GM12878 (cell line): ENCODE measurements at regions not wholly inside any gene's neighbourhood (a gene's known extent, or its start where the extent isn't known, plus 50 kb on each side); places are given as distances from the start of the nearest gene placed in this dataset.

Source experiments
- ATAC-seq: fragments of 200-7000 bp; cut with Tn5 transposase; 3 replicates; pipeline ENCODE4 v1.9.1; 2020; ENCODE audit warnings: mild to moderate bottlenecking, moderate library complexity
- BruUV-seq: library from RNA; stranded (reverse); fragments of 400-500 nt; replicated peaks from 2 replicates; lab custom pipeline; 2021; lab: Mats Ljungman, UMichigan
- CTCF ChIA-PET: fragments of 300-600 bp; sonication (Branson Sonifier 250); formaldehyde crosslinking; extraction: SDS; loops from one replicate; lab custom pipeline; 2021; ENCODE audit warnings: inconsistent platforms; lab: Yijun Ruan, JAX
- POLR2A ChIA-PET: fragments of 350-600 bp; formaldehyde crosslinking; extraction: SDS; loops from one replicate; lab custom pipeline; 2021; ENCODE audit warnings: inconsistent platforms; lab: Charles Lee
- RAD21 ChIA-PET: fragments of 300-600 bp; sonication (Branson Sonifier 250); formaldehyde crosslinking; loops from one replicate; lab custom pipeline; 2023; ENCODE audit warnings: antibody characterized with exemption; ENCODE audit not compliant: unreplicated experiment; lab: Charles Lee
- SMC1A ChIA-PET: fragments of 300-600 bp; sonication (Branson Sonifier 250); formaldehyde crosslinking; loops from one replicate; lab custom pipeline; 2023; ENCODE audit not compliant: unreplicated experiment, uncharacterized antibody; lab: Charles Lee
- DNase-seq: peaks from one replicate; pipeline ENCODE4 v3.0.0-alpha.2; 2011; ENCODE audit warnings: low read depth, low spot score
- FAIRE-seq: peaks from 3 replicates; lab custom pipeline; 2011; peaks lifted over from hg19 to GRCh38; lab: Jason Lieb, UNC
- H2AFZ ChIP-seq: 2 replicates; pipeline ENCODE4 v1.6.0; 2011; ENCODE audit warnings: low read depth, low read length, control low read depth; ENCODE audit not compliant: control insufficient read depth
- H3K27ac ChIP-seq: 2 replicates; pipeline ENCODE4 v1.5.1; 2011; ENCODE audit warnings: control low read depth; ENCODE audit not compliant: control insufficient read depth, insufficient read depth
- H3K27me3 ChIP-seq, 2 experiments: replicated peaks in 1 of 2; 2 replicates each; pipeline versions ENCODE4 v1.6.0 to v1.6.1; 2011; ENCODE audit warnings: low read length in 1 of 2; ENCODE audit not compliant: control insufficient read depth in 2 of 2, insufficient read depth in 2 of 2
- H3K36me3 ChIP-seq, 2 experiments: 2 replicates each; pipeline ENCODE4 v1.5.1; 2011; ENCODE audit warnings: low read length in 1 of 2; ENCODE audit not compliant: control insufficient read depth in 2 of 2, insufficient read depth in 2 of 2
- H3K4me1 ChIP-seq: 2 replicates; pipeline ENCODE4 v1.6.1; 2011; ENCODE audit warnings: mild to moderate bottlenecking, low read length, moderate library complexity, mixed read lengths; ENCODE audit not compliant: control insufficient read depth, insufficient read depth
- H3K4me2 ChIP-seq: 2 replicates; pipeline ENCODE4 v1.6.0; 2011; ENCODE audit warnings: control low read depth; ENCODE audit not compliant: control insufficient read depth, insufficient read depth
- H3K4me3 ChIP-seq: fragments of 200-600 bp; sonication (generic); 2 replicates; pipeline ENCODE4 v1.5.1; 2016
- H3K79me2 ChIP-seq: 2 replicates; pipeline ENCODE4 v1.6.0; 2011; ENCODE audit warnings: low read length; ENCODE audit not compliant: control insufficient read depth, insufficient read depth
- H3K9ac ChIP-seq: 2 replicates; pipeline ENCODE4 v1.8.0; 2011; ENCODE audit warnings: low read length, control low read depth, mixed read lengths; ENCODE audit not compliant: control insufficient read depth, insufficient read depth
- H3K9me3 ChIP-seq: replicated peaks from 3 replicates; pipeline ENCODE4 v1.5.1; 2011; ENCODE audit warnings: mild to moderate bottlenecking, low read length; ENCODE audit not compliant: control insufficient read depth, insufficient read depth
- H4K20me1 ChIP-seq: 2 replicates; pipeline ENCODE4 v1.6.0; 2011; ENCODE audit not compliant: control insufficient read depth, insufficient read depth
- CREM ChIP-seq: IDR thresholded peaks from 2 replicates; pipeline ENCODE4 v1.6.1; 2014; ENCODE audit warnings: antibody characterized with exemption, low read depth
- EP300 ChIP-seq, 2 experiments: fragments of 150-350 bp in 1 of 2; IDR thresholded peaks; 2 replicates each; pipeline ENCODE4 v1.6.1; 2011 to 2012; ENCODE audit warnings: low read depth in 2 of 2, low read length in 2 of 2, borderline replicate concordance in 1 of 2, improper control_type of control experiment in 1 of 2, inconsistent platforms in 1 of 2; ENCODE audit not compliant: control insufficient read depth in 1 of 2
- EZH2 ChIP-seq: IDR thresholded peaks from 2 replicates; pipeline ENCODE4 v1.6.1; 2012; ENCODE audit warnings: low read depth, mild to moderate bottlenecking, control low read depth, inconsistent platforms, low read length, borderline replicate concordance; ENCODE audit not compliant: control insufficient read depth
- HDAC2 ChIP-seq: fragments of 200-600 bp; sonication (generic); IDR thresholded peaks from 2 replicates; pipeline ENCODE4 v1.6.1; 2017
- MTA2 ChIP-seq: fragments of 450-650 bp; IDR thresholded peaks from 2 replicates; pipeline ENCODE4 v1.6.1; 2016; ENCODE audit warnings: low read depth, mild to moderate bottlenecking, moderate library complexity
- MYC ChIP-seq: IDR thresholded peaks from 2 replicates; pipeline ENCODE4 v1.6.1; 2011; ENCODE audit warnings: mild to moderate bottlenecking, low read length, moderate library complexity, inconsistent platforms; ENCODE audit not compliant: insufficient read depth, insufficient replicate concordance, insufficient read length, severe bottlenecking
- NFYA ChIP-seq: IDR thresholded peaks from 2 replicates; pipeline ENCODE4 v1.6.1; 2011; ENCODE audit warnings: low read depth, mild to moderate bottlenecking, low read length, improper control_type of control experiment, borderline replicate concordance
- NFYB ChIP-seq: IDR thresholded peaks from 2 replicates; pipeline ENCODE4 v1.6.1; 2011; ENCODE audit warnings: low read depth, mild to moderate bottlenecking, low read length, improper control_type of control experiment, moderate library complexity; ENCODE audit not compliant: insufficient read depth
- PAX5 ChIP-seq: IDR thresholded peaks from 2 replicates; pipeline ENCODE4 v1.6.1; 2011; ENCODE audit warnings: low read depth, low read length, borderline replicate concordance
- PAX8 ChIP-seq: fragments of 450-650 bp; IDR thresholded peaks from 2 replicates; pipeline ENCODE4 v1.6.1; 2017; ENCODE audit warnings: mild to moderate bottlenecking, moderate library complexity
- RAD21 ChIP-seq: IDR thresholded peaks from 2 replicates; pipeline ENCODE4 v1.6.1; 2011; ENCODE audit warnings: mild to moderate bottlenecking, low read depth, low read length, moderate library complexity; ENCODE audit not compliant: insufficient read depth
- RB1 ChIP-seq: fragments of 450-650 bp; formaldehyde crosslinking; IDR thresholded peaks from 2 replicates; pipeline ENCODE4 v1.6.1; 2017; ENCODE audit warnings: mild to moderate bottlenecking, borderline replicate concordance
- STAT1 ChIP-seq: fragments of 450-650 bp; conservative IDR thresholded peaks from 2 replicates; pipeline ENCODE4 v1.6.1; 2014; ENCODE audit warnings: antibody characterized with exemption, mild to moderate bottlenecking
- SUPT20H ChIP-seq: IDR thresholded peaks from 2 replicates; pipeline ENCODE4 v1.6.1; 2011; ENCODE audit warnings: low read depth, mild to moderate bottlenecking, low read length, moderate library complexity, borderline replicate concordance; ENCODE audit not compliant: control insufficient read depth
- USF2 ChIP-seq: IDR thresholded peaks from 2 replicates; pipeline ENCODE4 v1.6.1; 2011; ENCODE audit warnings: low read depth, low read length, improper control_type of control experiment, borderline replicate concordance
- YBX1 ChIP-seq: fragments of 450-650 bp; IDR thresholded peaks from 2 replicates; pipeline ENCODE4 v1.6.1; 2016; ENCODE audit warnings: antibody characterized with exemption
- ZBTB33 ChIP-seq: fragments of 450-650 bp; IDR thresholded peaks from 2 replicates; pipeline ENCODE4 v1.6.1; 2017; ENCODE audit warnings: mild to moderate bottlenecking
- WGBS: methylation state at CpG from one replicate; pipeline ENCODE4 v1.1.6; 2016; ENCODE audit warnings: low lambda C conversion rate; ENCODE audit not compliant: insufficient replicate concordance, insufficient coverage; ENCODE audit errors: missing lambda C conversion rate; 5-methylcytosine and 5-hydroxymethylcytosine counted together
- in situ Hi-C: fragments of 300-500 bp; cut with MboI; formaldehyde crosslinking; loops from 9 replicates; pipeline ENCODE4 v1.14.3; 2018; ENCODE audit warnings: mixed read lengths
- intact Hi-C: fragments of 100-400 bp; cut with micrococcal nuclease; formaldehyde crosslinking; loops from one replicate; pipeline ENCODE4 v1.14.2; 2022; ENCODE audit not compliant: unreplicated experiment

GRCh38 chr12:113683574-113683973 lies 211.9 kb upstream of the LHX5 start:
- no peak for TF ChIP-seq ZBTB33
- no peak for TF ChIP-seq EZH2
- no peak for TF ChIP-seq YBX1
- no peak for TF ChIP-seq HDAC2
- TF ChIP-seq CREM: no peak
- TF ChIP-seq STAT1: no peak
- no peak for TF ChIP-seq SUPT20H
- no peaks in the 10 kb centered on the region for H4K20me1 ChIP-seq
- H3K36me3 ChIP-seq: no peaks in the 10 kb centered on the region
- H3K4me1 ChIP-seq: no peaks in the 10 kb centered on the region
- WGBS: 8% methylated on average over 7 of the region's 7 CpGs
- H3K9ac ChIP-seq: no peak overlapping the region
- ChIA-PET CTCF (interaction anchor here (0.6 kb wide), 1 partner anchor 47 kb away, joined by 3 read pairs; no protein-coding TSS in a partner anchor), SMC1A (no interaction called here), POLR2A (no interaction called here), RAD21 (no interaction called here)
- intact Hi-C loops (no loop called here), in situ Hi-C loops (no loop called here)
- no peak for FAIRE-seq
- H3K27me3 ChIP-seq: no peaks in the 10 kb centered on the region
- H3K27ac ChIP-seq: no peak overlapping the region
- no peak for DNase-seq
- H3K4me2 ChIP-seq: no peak overlapping the region
- no peak overlapping the region for H3K4me3 ChIP-seq
- H3K79me2 ChIP-seq: no peaks in the 10 kb centered on the region
- no peaks in the 10 kb centered on the region for H3K9me3 ChIP-seq
- BruUV-seq: no TSS peak
- H2AFZ ChIP-seq: no peak overlapping the region
- no peak for ATAC-seq

- FAIRE-seq (no peak), DNase-seq (no peak), ATAC-seq (no peak)
- H4K20me1 ChIP-seq: no peaks in the 10 kb centered on the region
- CTCF ChIA-PET: no interaction called here
- WGBS: 26% methylated on average over 1 of the region's 1 CpG
- H2AFZ ChIP-seq: no peak overlapping the region
- H3K36me3 ChIP-seq: no peaks in the 10 kb centered on the region
- in situ Hi-C loops: no loop called here
- SMC1A ChIA-PET: no interaction called here
- H3K27me3 ChIP-seq: no peaks in the 10 kb centered on the region; a peak in 1 of 4 replicates
- H3K4me1 ChIP-seq: no peaks in the 10 kb centered on the region
- intact Hi-C loops: no loop called here
- no TSS peak for BruUV-seq
- RAD21 ChIA-PET: no interaction called here
- H3K9ac ChIP-seq: no peak overlapping the region
- POLR2A ChIA-PET: no interaction called here
- no peaks in the 10 kb centered on the region for H3K9me3 ChIP-seq
- H3K27ac ChIP-seq: no peak overlapping the region
- no peak overlapping the region for H3K4me2 ChIP-seq
- H3K4me3 ChIP-seq: no peak overlapping the region
- no peaks in the 10 kb centered on the region for H3K79me2 ChIP-seq
- no peak for TF ChIP-seq RB1
- no peak for TF ChIP-seq EP300 (IDR thresholded peaks at IDR 0.05; ENCODE audit: borderline replicate concordance in 1 of 2, control insufficient read depth in 1 of 2, low read depth in 2 of 2, low read length in 2 of 2)
- no peak for TF ChIP-seq NFYB
- no peak for TF ChIP-seq NFYA
- TF ChIP-seq RAD21: no peak
- no peak for TF ChIP-seq USF2
- no peak for TF ChIP-seq MTA2
- no peak for TF ChIP-seq PAX8
- no peak for TF ChIP-seq PAX5
- TF ChIP-seq MYC: no peak
These were observed 209.2 kb upstream of the LHX5 start for GRCh38 chr12:113680868-113681267.
